GM12874 (cell line): ENCODE measurements at regions not wholly inside any gene's neighbourhood (a gene's known extent, or its start where the extent isn't known, plus 50 kb on each side); places are given as distances from the start of the nearest gene placed in this dataset.

ENCODE experiments used
- TF ChIP-seq, protein P1 (sequence below): IDR thresholded peaks from 2 replicates; pipeline ENCODE4 v1.5.1; 2011; ENCODE audit warnings: low read depth, mild to moderate bottlenecking, control low read depth, low read length, moderate library complexity; ENCODE audit not compliant: insufficient read depth

DNA sequence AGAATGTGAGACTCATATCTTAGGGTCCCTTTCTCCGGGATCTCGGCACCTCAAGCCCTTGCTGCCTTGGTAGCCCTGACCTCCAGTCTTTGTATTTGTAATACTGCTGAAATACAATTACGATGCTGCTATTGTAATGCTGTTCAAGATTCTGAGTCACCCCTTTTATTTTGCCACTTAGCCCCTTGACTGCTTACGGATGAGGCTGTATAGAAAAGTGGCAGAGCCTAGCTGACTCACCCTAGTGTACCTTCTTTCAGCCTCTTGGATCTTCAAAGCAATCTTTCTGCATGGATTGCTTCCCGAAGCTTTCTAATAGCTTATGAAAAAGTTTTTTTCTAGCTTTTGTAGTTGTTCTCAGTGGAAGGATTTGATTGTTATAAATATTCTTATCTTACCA, 187.9 kb downstream of the KCNJ2 start:
- TF ChIP-seq, protein P1, sequence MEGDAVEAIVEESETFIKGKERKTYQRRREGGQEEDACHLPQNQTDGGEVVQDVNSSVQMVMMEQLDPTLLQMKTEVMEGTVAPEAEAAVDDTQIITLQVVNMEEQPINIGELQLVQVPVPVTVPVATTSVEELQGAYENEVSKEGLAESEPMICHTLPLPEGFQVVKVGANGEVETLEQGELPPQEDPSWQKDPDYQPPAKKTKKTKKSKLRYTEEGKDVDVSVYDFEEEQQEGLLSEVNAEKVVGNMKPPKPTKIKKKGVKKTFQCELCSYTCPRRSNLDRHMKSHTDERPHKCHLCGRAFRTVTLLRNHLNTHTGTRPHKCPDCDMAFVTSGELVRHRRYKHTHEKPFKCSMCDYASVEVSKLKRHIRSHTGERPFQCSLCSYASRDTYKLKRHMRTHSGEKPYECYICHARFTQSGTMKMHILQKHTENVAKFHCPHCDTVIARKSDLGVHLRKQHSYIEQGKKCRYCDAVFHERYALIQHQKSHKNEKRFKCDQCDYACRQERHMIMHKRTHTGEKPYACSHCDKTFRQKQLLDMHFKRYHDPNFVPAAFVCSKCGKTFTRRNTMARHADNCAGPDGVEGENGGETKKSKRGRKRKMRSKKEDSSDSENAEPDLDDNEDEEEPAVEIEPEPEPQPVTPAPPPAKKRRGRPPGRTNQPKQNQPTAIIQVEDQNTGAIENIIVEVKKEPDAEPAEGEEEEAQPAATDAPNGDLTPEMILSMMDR = no peak

DNA sequence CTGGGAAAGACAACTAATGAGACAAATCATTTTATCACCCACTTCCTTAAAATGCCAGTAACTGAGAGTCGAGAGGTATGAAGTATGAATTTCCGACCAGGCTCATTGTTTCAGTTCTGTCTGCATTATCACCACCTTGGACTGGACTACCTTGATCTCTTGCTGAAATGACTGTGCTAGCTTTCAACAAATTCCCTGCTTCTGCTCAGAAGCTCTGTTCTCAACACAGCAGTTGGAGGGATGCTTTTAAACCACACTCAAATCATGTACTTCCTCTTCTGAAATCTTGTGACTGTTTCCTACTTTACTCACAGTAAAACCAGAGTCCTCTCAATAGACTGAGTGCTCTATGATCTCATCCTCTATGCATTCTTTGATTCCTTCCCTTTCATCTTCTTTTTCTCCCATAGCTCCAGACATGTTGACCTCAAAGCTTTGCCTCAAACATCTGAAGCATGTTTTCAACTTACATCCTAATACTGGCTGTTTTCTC, 195.8 kb downstream of the KCNJ2 start:
- TF ChIP-seq, protein P1 = no peak

DNA sequence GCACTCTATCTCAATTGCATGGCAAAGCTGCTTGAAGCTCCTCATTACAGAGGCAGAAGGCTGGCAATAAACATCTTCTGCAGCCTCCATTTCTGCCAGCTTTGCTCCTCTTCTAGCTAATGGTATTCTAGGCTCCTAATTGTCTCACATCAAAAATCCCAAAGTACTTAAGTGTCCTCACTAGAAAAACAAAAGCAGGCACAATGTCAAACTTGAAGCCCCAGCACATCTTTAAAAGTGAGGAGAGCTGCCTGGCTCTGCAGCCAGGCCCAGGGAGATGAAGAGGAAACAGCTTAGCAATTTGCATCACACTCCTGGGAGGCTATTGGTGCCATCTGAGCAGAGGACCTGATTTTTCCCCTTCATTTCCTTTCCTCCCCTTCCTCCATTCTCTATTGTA, 197.1 kb downstream of the KCNJ2 start:
- TF ChIP-seq, protein P1 = no peak

DNA sequence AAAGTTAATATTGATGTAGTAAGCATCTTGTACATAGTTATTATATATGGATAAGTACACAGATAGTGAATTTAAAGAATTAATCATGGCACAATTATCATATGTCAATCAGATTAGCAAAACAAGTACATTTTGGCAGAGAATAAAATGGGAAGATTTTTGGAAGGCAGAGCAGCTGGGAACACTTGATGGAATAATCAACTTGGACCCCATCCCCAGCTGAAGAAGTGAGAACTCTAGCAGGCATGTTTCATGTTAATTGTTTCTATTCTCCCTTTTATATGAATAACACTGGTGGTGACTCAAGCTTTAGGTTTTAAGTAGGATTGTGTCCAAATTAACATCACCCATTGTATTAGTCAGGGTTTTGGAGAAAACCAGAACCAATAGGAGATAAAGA, 198.7 kb downstream of the KCNJ2 start:
- TF ChIP-seq, protein P1 = no peak

DNA sequence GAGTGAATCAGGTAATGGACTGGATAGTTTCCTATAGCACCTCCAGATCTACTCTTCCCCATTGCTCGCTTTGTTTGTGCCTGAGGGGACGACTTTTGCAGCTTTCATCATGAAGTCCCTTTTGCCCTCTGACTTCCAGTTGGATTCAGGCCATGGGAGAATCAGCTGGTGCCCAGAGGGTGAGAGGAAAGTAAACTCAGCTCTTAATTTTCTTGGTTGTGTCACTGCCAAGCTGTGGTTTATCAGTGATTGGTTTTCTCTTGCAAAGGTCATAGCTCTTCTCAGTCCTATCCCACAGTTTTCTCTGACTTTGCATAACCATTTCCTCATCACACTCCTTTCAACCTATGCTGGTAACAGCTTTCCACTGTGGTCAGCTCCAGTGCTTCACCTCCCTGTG, 200.1 kb downstream of the KCNJ2 start:
- TF ChIP-seq, protein P1 = no peak

DNA sequence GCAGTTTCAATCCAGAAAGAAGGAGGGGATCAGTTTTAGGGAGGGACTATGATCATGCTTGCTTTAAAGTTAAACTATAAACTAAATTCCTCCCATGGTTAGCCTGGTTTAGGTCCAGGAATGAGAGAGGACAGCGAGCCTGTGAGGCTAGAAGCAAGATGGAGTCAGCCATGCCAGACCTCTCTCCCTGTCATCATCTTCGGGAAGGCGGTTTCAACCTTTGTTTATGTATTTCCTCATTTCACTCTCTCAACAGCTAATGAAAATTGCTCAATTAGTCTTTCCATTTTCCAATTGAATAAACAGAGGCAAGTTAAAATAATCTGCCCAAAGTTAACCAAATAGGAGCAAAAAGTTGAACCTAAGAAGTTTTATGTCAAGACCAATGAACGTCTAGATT, 201.5 kb downstream of the KCNJ2 start:
- TF ChIP-seq, protein P1 = no peak

DNA sequence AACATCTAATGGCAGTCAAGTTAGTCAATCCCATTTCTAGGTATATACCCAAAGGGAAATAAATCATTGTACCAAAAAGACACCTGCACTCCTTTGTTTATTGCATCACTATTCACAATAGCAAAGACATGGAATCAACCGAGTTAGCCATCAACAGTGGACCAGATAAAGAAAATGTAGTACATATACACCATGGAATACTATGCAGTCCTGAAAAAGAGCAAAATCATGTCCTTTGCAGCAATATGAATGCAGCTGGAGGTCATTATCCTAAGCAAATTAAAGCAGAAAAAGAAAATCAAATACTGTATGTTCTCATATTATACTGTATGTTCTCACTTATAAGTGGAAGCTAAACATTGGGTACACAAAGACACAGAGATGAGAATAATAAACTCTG, 204.0 kb downstream of the KCNJ2 start:
- TF ChIP-seq, protein P1 = no peak

DNA sequence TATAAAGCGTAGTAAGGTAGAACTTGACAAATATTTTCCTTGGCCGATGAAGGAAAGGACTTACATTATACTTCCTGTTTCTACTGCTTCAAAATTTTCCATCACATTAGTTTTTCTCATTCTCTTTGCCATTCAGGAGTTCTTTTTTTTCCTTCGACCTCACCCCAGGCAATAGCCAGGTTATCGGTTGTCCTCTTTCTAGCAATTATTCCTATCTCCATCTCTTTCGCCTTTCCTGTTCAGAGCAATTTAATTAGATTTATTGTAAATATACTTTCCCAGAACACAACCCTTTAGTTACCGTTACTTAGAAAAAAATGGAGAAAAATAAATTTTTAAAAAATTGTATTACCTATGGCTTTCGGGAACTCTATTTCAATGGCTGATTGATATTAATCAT, 205.2 kb downstream of the KCNJ2 start:
- TF ChIP-seq, protein P1 = no peak
